Epithelial cell of esophagus (primary cell): ENCODE measurements at regions not wholly inside any gene's neighbourhood (a gene's known extent, or its start where the extent isn't known, plus 50 kb on each side); places are given as distances from the start of the nearest gene placed in this dataset.

ENCODE experiments used
- DNase-seq: peaks from one replicate; pipeline ENCODE4 v3.0.0; 2010; ENCODE audit warnings: low read depth
- H3K4me3 ChIP-seq: 2 replicates; pipeline ENCODE4 v1.5.1; 2011; ENCODE audit warnings: mild to moderate bottlenecking, low read length, control low read depth
- CTCF ChIP-seq: IDR thresholded peaks from 2 replicates; pipeline ENCODE4 v1.5.1; 2011; ENCODE audit warnings: low read depth, mild to moderate bottlenecking, low read length, control low read depth, inconsistent platforms; ENCODE audit not compliant: insufficient read depth; ENCODE audit errors: missing control alignments

GRCh38 chr2:236363711-236364277 lies 99.6 kb upstream of the ASB18 start:
- no peak for DNase-seq
- no peak overlapping the region for H3K4me3 ChIP-seq
- TF ChIP-seq CTCF = no peak

- no peak for TF ChIP-seq CTCF
- H3K4me3 ChIP-seq = no peak overlapping the region
Measured at GRCh38 chr2:236365258-236366048, 101.2 kb upstream of the ASB18 start.

GRCh38 chr2:236366049-236366387 lies 101.8 kb upstream of the ASB18 start:
- H3K4me3 ChIP-seq = no peak overlapping the region

More at GRCh38 chr2:236365258-236366048, 101.2 kb upstream of the ASB18 start:
- DNase-seq = no peak

GRCh38 chr2:236366397-236366796 lies 102.2 kb upstream of the ASB18 start:
- TF ChIP-seq CTCF = no peak
- no peak for DNase-seq
- H3K4me3 ChIP-seq = no peak overlapping the region

More at GRCh38 chr2:236366049-236366387, 101.8 kb upstream of the ASB18 start:
- no peak for TF ChIP-seq CTCF
- DNase-seq = no peak

GRCh38 chr2:236367506-236368289 lies 103.5 kb upstream of the ASB18 start:
- no peak for TF ChIP-seq CTCF
- no peak overlapping the region for H3K4me3 ChIP-seq
- no peak for DNase-seq

GRCh38 chr2:236369661-236370062 lies 105.5 kb upstream of the ASB18 start:
- TF ChIP-seq CTCF = no peak
- DNase-seq = no peak
- no peak overlapping the region for H3K4me3 ChIP-seq
